ENCODE measurements at regions not wholly inside any gene's neighbourhood (a gene's known extent, or its start where the extent isn't known, plus 50 kb on each side); places are given as distances from the start of the nearest gene placed in this dataset.
"Not testable (repeated sequence)": the region's sequence is repeated elsewhere in the genome, so short reads cannot be mapped to it uniquely, and the experiment has no call there.

DNA sequence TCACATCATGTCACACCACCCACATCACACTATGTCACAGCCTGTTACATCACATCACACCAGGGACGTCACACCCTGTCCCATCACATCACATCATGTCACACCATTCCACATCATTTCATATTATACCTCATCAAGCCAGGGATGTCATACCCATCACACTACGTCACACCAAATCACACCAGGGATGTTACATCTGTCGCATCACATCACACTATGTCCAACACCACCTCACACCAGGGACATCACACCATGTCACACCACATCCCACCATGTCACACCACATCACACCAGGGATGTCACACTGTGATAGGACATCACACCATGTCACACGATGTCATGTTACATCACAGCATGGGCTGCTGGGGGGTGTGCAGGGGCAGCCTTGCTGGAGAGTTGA is 110.6 kb downstream of the TMEM121 start:
- H3K9me3 ChIP-seq (ENCODE audit: low read depth, low read length, poor library complexity, severe bottlenecking) = peaks cover 3% of the 10 kb centered on the region
- CTCF ChIA-PET = no interaction called here

DNA sequence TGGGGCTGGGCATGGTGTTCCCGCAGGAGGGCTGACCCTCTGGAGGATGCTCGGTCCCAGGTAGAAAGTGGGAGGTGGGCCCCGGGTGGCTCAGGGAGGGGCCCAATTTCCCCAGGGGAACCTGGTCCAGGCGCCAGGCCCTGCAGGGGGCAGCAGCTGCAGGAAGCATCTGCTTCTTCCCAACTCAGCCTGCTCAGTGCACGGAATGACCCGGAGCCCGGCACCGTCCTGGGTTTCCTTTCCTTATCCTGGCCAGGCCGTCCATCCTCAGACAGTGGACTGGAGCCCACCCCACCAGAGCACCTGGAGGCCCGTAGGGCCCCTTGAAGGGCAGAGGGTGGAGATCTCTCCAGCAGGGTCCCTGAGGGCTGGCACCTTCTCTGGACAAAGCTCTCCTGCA is 111.0 kb downstream of the TMEM121 start:
- H3K4me1 ChIP-seq (ENCODE audit: insufficient read depth, low read length, poor library complexity, severe bottlenecking); H3K27me3 ChIP-seq (replicated peaks; ENCODE audit: insufficient read depth, low read depth, low read length, poor library complexity); POLR2A ChIA-PET (ENCODE audit: low non-redundant PET); CTCF ChIA-PET; H3K9me3 ChIP-seq (ENCODE audit: low read depth, low read length, poor library complexity, severe bottlenecking); H3K4me3 ChIP-seq (ENCODE audit: low read depth, low read length, poor library complexity, severe bottlenecking); DNase-seq (ENCODE audit: low spot score); H3K27ac ChIP-seq (ENCODE audit: low read depth, low read length, poor library complexity, severe bottlenecking); H3K36me3 ChIP-seq (ENCODE audit: insufficient read depth, low read length, poor library complexity, severe bottlenecking); intact Hi-C loops (cut with micrococcal nuclease; ENCODE audit: unreplicated experiment); BruUV-seq (replicated peaks): not testable (repeated sequence)

More for the DNA sequence above, 110.6 kb downstream of the TMEM121 start:
- H3K27ac ChIP-seq (ENCODE audit: low read depth, low read length, poor library complexity, severe bottlenecking) = no peak overlapping the region
- H3K36me3 ChIP-seq (ENCODE audit: insufficient read depth, low read length, poor library complexity, severe bottlenecking) = no peaks in the 10 kb centered on the region
- no peaks in the 10 kb centered on the region for H3K27me3 ChIP-seq (replicated peaks; ENCODE audit: insufficient read depth, low read depth, low read length, poor library complexity)
- DNase-seq (ENCODE audit: low spot score) = no peak
- no peak overlapping the region for H3K4me3 ChIP-seq (ENCODE audit: low read depth, low read length, poor library complexity, severe bottlenecking)
- TF ChIP-seq CTCF (conservative IDR thresholded peaks at IDR 0.05; ENCODE audit: low read depth, low read length) = no peak
- no peak for TF ChIP-seq EZH2 (IDR thresholded peaks at IDR 0.05; ENCODE audit: borderline replicate concordance, low read depth, low read length, poor library complexity, severe bottlenecking)
- intact Hi-C loops (cut with micrococcal nuclease; ENCODE audit: unreplicated experiment) = no loop called here
- peaks cover 7% of the 10 kb centered on the region for H3K4me1 ChIP-seq (ENCODE audit: insufficient read depth, low read length, poor library complexity, severe bottlenecking)
- POLR2A ChIA-PET (ENCODE audit: low non-redundant PET) = no interaction called here
- no TSS peak for BruUV-seq (replicated peaks)

GRCh38 chr14:105639969-105640931 is 113.9 kb downstream of the TMEM121 start:
- H3K4me3 ChIP-seq (ENCODE audit: low read depth, low read length, poor library complexity, severe bottlenecking); H3K27ac ChIP-seq (ENCODE audit: low read depth, low read length, poor library complexity, severe bottlenecking); H3K9me3 ChIP-seq (ENCODE audit: low read depth, low read length, poor library complexity, severe bottlenecking); H3K27me3 ChIP-seq (replicated peaks; ENCODE audit: insufficient read depth, low read depth, low read length, poor library complexity); CTCF ChIA-PET; H3K36me3 ChIP-seq (ENCODE audit: insufficient read depth, low read length, poor library complexity, severe bottlenecking); DNase-seq (ENCODE audit: low spot score); POLR2A ChIA-PET (ENCODE audit: low non-redundant PET); intact Hi-C loops (cut with micrococcal nuclease; ENCODE audit: unreplicated experiment); BruUV-seq (replicated peaks); H3K4me1 ChIP-seq (ENCODE audit: insufficient read depth, low read length, poor library complexity, severe bottlenecking): not testable (repeated sequence)

DNA sequence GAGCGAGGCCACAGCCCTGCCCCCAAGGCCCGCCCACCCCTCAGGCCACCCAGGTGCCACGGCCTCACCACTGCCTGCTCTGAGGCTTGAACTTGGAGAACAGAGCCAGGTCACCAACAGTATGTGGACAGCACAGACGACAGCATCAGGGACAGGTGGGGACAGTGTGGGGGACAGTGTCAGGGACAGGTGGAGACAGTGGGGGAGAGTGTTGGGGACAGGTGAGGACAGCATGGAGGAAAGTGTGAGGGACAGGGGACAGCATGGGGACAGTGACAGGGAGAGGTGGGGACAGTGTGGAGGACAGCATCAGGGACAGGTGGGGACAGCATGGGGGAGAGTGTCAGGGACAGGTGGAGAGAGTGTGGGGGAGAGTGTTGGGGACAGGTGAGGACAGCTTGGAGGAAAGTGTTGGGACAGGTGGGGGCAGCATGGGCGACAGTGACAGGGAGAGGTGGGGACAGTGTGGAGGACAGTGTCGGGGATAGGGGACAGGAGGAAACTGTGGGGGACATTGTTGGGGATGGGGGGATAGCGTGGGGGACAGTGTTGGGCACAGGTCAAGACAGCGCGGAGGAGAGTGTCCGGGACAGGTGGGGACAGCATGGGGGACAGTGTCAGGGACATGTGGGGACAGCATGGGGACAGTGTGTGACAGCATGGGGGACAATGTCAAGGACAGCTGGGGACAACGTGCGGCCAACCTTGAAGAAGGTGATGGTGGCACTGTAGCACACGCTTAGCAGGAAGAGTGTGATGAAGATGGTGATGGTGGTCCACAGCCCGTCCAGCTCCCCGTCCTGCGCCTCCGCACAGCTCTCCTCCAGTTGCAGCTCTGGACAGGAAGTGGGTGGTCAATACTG is 114.9 kb downstream of the TMEM121 start:
- H3K9me3 ChIP-seq (ENCODE audit: low read depth, low read length, poor library complexity, severe bottlenecking) = no peaks in the 10 kb centered on the region
- ChIA-PET CTCF (no interaction called here), POLR2A (ENCODE audit: low non-redundant PET) (no interaction called here)
- H3K27me3 ChIP-seq (replicated peaks; ENCODE audit: insufficient read depth, low read depth, low read length, poor library complexity) = no peaks in the 10 kb centered on the region
- intact Hi-C loops (cut with micrococcal nuclease; ENCODE audit: unreplicated experiment) = no loop called here
- BruUV-seq (replicated peaks) = no TSS peak
- H3K4me1 ChIP-seq (ENCODE audit: insufficient read depth, low read length, poor library complexity, severe bottlenecking) = no peaks in the 10 kb centered on the region
- DNase-seq (ENCODE audit: low spot score) = no peak
- H3K4me3 ChIP-seq (ENCODE audit: low read depth, low read length, poor library complexity, severe bottlenecking) = no peak overlapping the region
- TF ChIP-seq EZH2 (IDR thresholded peaks at IDR 0.05; ENCODE audit: borderline replicate concordance, low read depth, low read length, poor library complexity, severe bottlenecking) (no peak), CTCF (conservative IDR thresholded peaks at IDR 0.05; ENCODE audit: low read depth, low read length) (no peak)
- no peaks in the 10 kb centered on the region for H3K36me3 ChIP-seq (ENCODE audit: insufficient read depth, low read length, poor library complexity, severe bottlenecking)
- no peak overlapping the region for H3K27ac ChIP-seq (ENCODE audit: low read depth, low read length, poor library complexity, severe bottlenecking)

GRCh38 chr14:105641951-105642350 is 115.6 kb downstream of the TMEM121 start:
- CTCF ChIA-PET; DNase-seq (ENCODE audit: low spot score); H3K9me3 ChIP-seq (ENCODE audit: low read depth, low read length, poor library complexity, severe bottlenecking): not testable (repeated sequence)

More at GRCh38 chr14:105641951-105642350, 115.6 kb downstream of the TMEM121 start:
- H3K36me3 ChIP-seq (ENCODE audit: insufficient read depth, low read length, poor library complexity, severe bottlenecking); H3K4me3 ChIP-seq (ENCODE audit: low read depth, low read length, poor library complexity, severe bottlenecking); intact Hi-C loops (cut with micrococcal nuclease; ENCODE audit: unreplicated experiment); H3K27me3 ChIP-seq (replicated peaks; ENCODE audit: insufficient read depth, low read depth, low read length, poor library complexity); H3K4me1 ChIP-seq (ENCODE audit: insufficient read depth, low read length, poor library complexity, severe bottlenecking); BruUV-seq (replicated peaks); H3K27ac ChIP-seq (ENCODE audit: low read depth, low read length, poor library complexity, severe bottlenecking); POLR2A ChIA-PET (ENCODE audit: low non-redundant PET): not testable (repeated sequence)
